CD4-positive, alpha-beta T cell (primary cell): ENCODE measurements at regions not wholly inside any gene's neighbourhood (a gene's known extent, or its start where the extent isn't known, plus 50 kb on each side); places are given as distances from the start of the nearest gene placed in this dataset.

Experiments
- ATAC-seq: fragments of 200-7000 bp; cut with Tn5 transposase; one replicate; pipeline ENCODE4 v1.10.0; 2022; ENCODE audit warnings: mild to moderate bottlenecking; ENCODE audit not compliant: poor library complexity
- CTCF ChIA-PET: fragments of 350-600 bp; sonication (Branson Sonifier 250); formaldehyde crosslinking; loops from one replicate; lab custom pipeline; 2021; ENCODE audit warnings: antibody characterized with exemption, inconsistent platforms; lab: Charles Lee
- POLR2A ChIA-PET: fragments of 350-600 bp; sonication (Branson Sonifier 250); formaldehyde crosslinking; loops from one replicate; lab custom pipeline; 2021; ENCODE audit warnings: antibody characterized with exemption, inconsistent platforms; lab: Charles Lee
- DNase-seq, 14 experiments: peaks; one replicate each; pipeline ENCODE4 v3.0.0-alpha.2; 2013 to 2020; ENCODE audit warnings: mixed read lengths in 2 of 14
- H3K27ac ChIP-seq, 2 donors: one replicate each; pipeline versions ENCODE4 v1.5.1 to v1.7.0; 2013; ENCODE audit warnings: low read length in 2 of 2, low read depth in 1 of 2, mild to moderate bottlenecking in 1 of 2
- H3K27me3 ChIP-seq, 2 experiments: 1 replicate in 1 of 2; 2 replicates in 1 of 2; pipeline versions ENCODE4 v1.6.1 to v1.7.0; 2013; ENCODE audit warnings: low read length in 2 of 2, control low read depth in 1 of 2, mild to moderate bottlenecking in 1 of 2, moderate library complexity in 1 of 2; ENCODE audit not compliant: insufficient read depth in 2 of 2, control insufficient read depth in 1 of 2
- H3K36me3 ChIP-seq: one replicate; pipeline ENCODE4 v1.6.1; 2013; ENCODE audit warnings: low read length, control low read depth; ENCODE audit not compliant: insufficient read depth
- H3K4me1 ChIP-seq: one replicate; pipeline ENCODE4 v1.6.1; 2013; ENCODE audit warnings: low read length, control low read depth; ENCODE audit not compliant: insufficient read depth
- H3K4me3 ChIP-seq: one replicate; pipeline ENCODE4 v1.5.1; 2013; ENCODE audit warnings: mild to moderate bottlenecking, low read length, moderate library complexity
- H3K9me3 ChIP-seq, 2 experiments: 1 replicate in 1 of 2; 2 replicates in 1 of 2; pipeline versions ENCODE4 v1.6.1 to v1.7.0; 2013; ENCODE audit warnings: low read length in 2 of 2, mild to moderate bottlenecking in 2 of 2, control low read depth in 1 of 2, moderate library complexity in 1 of 2; ENCODE audit not compliant: control insufficient read depth in 1 of 2, insufficient read depth in 1 of 2
- H3K27ac Mint-ChIP-seq: one replicate; pipeline ENCODE4 v1.8.0; 2020; ENCODE audit warnings: mixed read lengths
- H3K27me3 Mint-ChIP-seq: one replicate; pipeline ENCODE4 v1.8.0; 2021; ENCODE audit warnings: mixed read lengths
- H3K36me3 Mint-ChIP-seq: one replicate; pipeline ENCODE4 v1.8.0; 2021; ENCODE audit warnings: low read depth, mixed read lengths
- H3K4me1 Mint-ChIP-seq: one replicate; pipeline ENCODE4 v1.8.0; 2021; ENCODE audit warnings: low read depth, mixed read lengths
- H3K4me3 Mint-ChIP-seq: one replicate; pipeline ENCODE4 v1.8.0; 2020; ENCODE audit warnings: mild to moderate bottlenecking, mixed read lengths
- H3K9me3 Mint-ChIP-seq: one replicate; pipeline ENCODE4 v1.8.0; 2020; ENCODE audit warnings: mixed read lengths
- CTCF ChIP-seq: fragments of 200-600 bp; IDR thresholded peaks from one replicate; pipeline ENCODE4 v1.8.0; 2022; ENCODE audit warnings: antibody characterized with exemption, mild to moderate bottlenecking
- intact Hi-C, 2 experiments: fragments of 100-400 bp; cut with DNase I in 1 of 2; cut with micrococcal nuclease in 1 of 2; formaldehyde crosslinking; loops; one replicate each; pipeline versions ENCODE4 v1.15.1 to v1.9.0; 2023 to 2025; cut with DNase I, micrococcal nuclease

GRCh38 chr1:228835456-228835855 is 100.2 kb downstream of the RHOU start:
- no peak for TF ChIP-seq CTCF
- Mint-ChIP-seq H3K27me3 (no peaks in the 10 kb centered on the region), H3K4me1 (peaks cover 6% of the 10 kb centered on the region), H3K4me3 (no peak overlapping the region), H3K36me3 (no peaks in the 10 kb centered on the region), H3K27ac (no peak overlapping the region), H3K9me3 (no peaks in the 10 kb centered on the region)
- H3K4me1 ChIP-seq = peaks cover 9% of the 10 kb centered on the region
- DNase-seq (no peak), ATAC-seq (no peak)
- no peak overlapping the region for H3K27ac ChIP-seq
- ChIA-PET CTCF (no interaction called here), POLR2A (no interaction called here)
- no peak overlapping the region for H3K4me3 ChIP-seq
- H3K36me3 ChIP-seq = no peaks in the 10 kb centered on the region
- H3K9me3 ChIP-seq = no peaks in the 10 kb centered on the region
- intact Hi-C loops = no loop called here
- no peaks in the 10 kb centered on the region for H3K27me3 ChIP-seq

GRCh38 chr1:228835911-228836310 is 100.6 kb downstream of the RHOU start:
- intact Hi-C loops = no loop called here
- no peaks in the 10 kb centered on the region for H3K36me3 ChIP-seq
- DNase-seq (no peak), ATAC-seq (no peak)
- ChIA-PET CTCF (no interaction called here), POLR2A (no interaction called here)
- Mint-ChIP-seq H3K27ac (no peak overlapping the region), H3K27me3 (no peaks in the 10 kb centered on the region), H3K4me1 (peaks cover 4% of the 10 kb centered on the region), H3K36me3 (no peaks in the 10 kb centered on the region), H3K4me3 (no peak overlapping the region), H3K9me3 (no peaks in the 10 kb centered on the region)
- H3K9me3 ChIP-seq = no peaks in the 10 kb centered on the region
- H3K27ac ChIP-seq = no peak overlapping the region
- peaks cover 4% of the 10 kb centered on the region for H3K4me1 ChIP-seq
- no peak overlapping the region for H3K4me3 ChIP-seq
- TF ChIP-seq CTCF = no peak
- H3K27me3 ChIP-seq = no peaks in the 10 kb centered on the region

DNA sequence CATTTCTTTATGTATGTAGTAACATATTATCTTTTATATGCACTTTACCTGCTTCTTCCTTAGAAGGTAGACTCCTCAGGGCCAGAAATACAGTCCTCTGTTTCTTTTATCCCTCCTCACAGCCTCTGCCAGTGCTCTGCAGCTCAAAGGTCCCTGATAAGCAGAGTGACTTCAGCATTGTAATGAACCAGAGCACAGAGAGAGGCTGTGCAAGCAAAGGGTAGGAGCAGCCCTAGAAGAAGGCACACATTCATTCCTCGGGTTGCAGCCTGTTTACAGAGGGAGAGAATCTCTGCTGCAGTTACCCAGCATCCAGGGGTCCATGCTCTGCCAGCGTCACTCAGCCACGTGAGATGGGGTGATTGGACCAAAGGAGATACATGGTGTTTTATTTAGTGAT is 101.1 kb downstream of the RHOU start:
- H3K27me3 ChIP-seq = no peaks in the 10 kb centered on the region
- Mint-ChIP-seq H3K4me1 (no peaks in the 10 kb centered on the region), H3K36me3 (no peaks in the 10 kb centered on the region), H3K4me3 (no peak overlapping the region), H3K27me3 (no peaks in the 10 kb centered on the region), H3K9me3 (no peaks in the 10 kb centered on the region), H3K27ac (no peak overlapping the region)
- ChIA-PET CTCF (no interaction called here), POLR2A (no interaction called here)
- no peak overlapping the region for H3K4me3 ChIP-seq
- no peak for DNase-seq
- no peaks in the 10 kb centered on the region for H3K36me3 ChIP-seq
- TF ChIP-seq CTCF = no peak
- no peak overlapping the region for H3K27ac ChIP-seq
- no peak for ATAC-seq
- no peaks in the 10 kb centered on the region for H3K9me3 ChIP-seq
- no peaks in the 10 kb centered on the region for H3K4me1 ChIP-seq
- intact Hi-C loops = no loop called here
